HepG2 (cell line): ENCODE measurements at regions not wholly inside any gene's neighbourhood (a gene's known extent, or its start where the extent isn't known, plus 50 kb on each side); places are given as distances from the start of the nearest gene placed in this dataset.

Experiments
- ATAC-seq: fragments of 200-7000 bp; cut with Tn5 transposase; 3 replicates; pipeline ENCODE4 v1.9.1; 2020; ENCODE audit warnings: mild to moderate bottlenecking, moderate library complexity
- BruUV-seq: library from RNA; stranded (reverse); fragments of 400-500 nt; replicated peaks from 2 replicates; lab custom pipeline; 2021; lab: Mats Ljungman, UMichigan
- CTCF ChIA-PET: fragments of 300-600 bp; formaldehyde crosslinking; extraction: SDS; loops from one replicate; lab custom pipeline; 2021; ENCODE audit warnings: low total read pairs, inconsistent platforms, low intra/inter-chr PET ratio; lab: Yijun Ruan, JAX
- POLR2A ChIA-PET: fragments of 350-600 bp; sonication (Branson Sonifier 250); formaldehyde crosslinking; loops from one replicate; lab custom pipeline; 2020; ENCODE audit warnings: antibody characterized with exemption, inconsistent platforms; lab: Yijun Ruan, JAX
- DNase-seq: peaks from one replicate; pipeline ENCODE4 v3.0.0-alpha.2; 2015; ENCODE audit warnings: low spot score
- FAIRE-seq: peaks from 3 replicates; lab custom pipeline; 2011; peaks lifted over from hg19 to GRCh38; lab: Jason Lieb, UNC
- H2AFZ ChIP-seq: one replicate; pipeline ENCODE4 v1.6.1; 2011; ENCODE audit warnings: low read length, inconsistent platforms
- H3K27ac ChIP-seq: fragments of 300-600 bp; 3 replicates; pipeline ENCODE4 v1.8.0; 2011; ENCODE audit warnings: mixed run types, mild to moderate bottlenecking, mixed read lengths, low read length, inconsistent platforms; ENCODE audit not compliant: insufficient read depth; ENCODE audit errors: extremely low read length
- H3K27me3 ChIP-seq, 2 experiments: fragments of 200-600 bp in 1 of 2; 2 replicates in 1 of 2; 3 replicates in 1 of 2; pipeline versions ENCODE4 v1.6.0 to v1.8.0; 2011; ENCODE audit warnings: low read length in 2 of 2, mild to moderate bottlenecking in 2 of 2, moderate library complexity in 2 of 2, inconsistent platforms in 1 of 2; ENCODE audit not compliant: insufficient read depth in 2 of 2, control insufficient read depth in 1 of 2
- H3K36me3 ChIP-seq, 2 experiments: fragments of 200-600 bp in 1 of 2; replicated peaks in 1 of 2; 2 replicates in 1 of 2; 3 replicates in 1 of 2; pipeline versions ENCODE4 v1.5.1 to v1.8.0; 2011; ENCODE audit warnings: low read length in 2 of 2, inconsistent platforms in 1 of 2; ENCODE audit not compliant: insufficient read depth in 2 of 2, control insufficient read depth in 1 of 2
- H3K4me1 ChIP-seq: 2 replicates; pipeline ENCODE4 v1.5.1; 2012; ENCODE audit warnings: low read length, inconsistent platforms; ENCODE audit not compliant: insufficient read depth
- H3K4me2 ChIP-seq: 2 replicates; pipeline ENCODE4 v1.6.0; 2011; ENCODE audit warnings: low read depth, low read length, inconsistent platforms
- H3K4me3 ChIP-seq, 3 experiments: fragments of 200-600 bp in 1 of 3; sonication (generic), shearing (Covaris generic) in 1 of 3; replicated peaks in 1 of 3; 2 replicates each; pipeline ENCODE4 v1.5.1; 2011 to 2016; ENCODE audit warnings: low read length in 3 of 3, inconsistent platforms in 2 of 3, low read depth in 2 of 3, mild to moderate bottlenecking in 2 of 3, control low read depth in 1 of 3, mixed read lengths in 1 of 3; ENCODE audit not compliant: insufficient read depth in 1 of 3
- H3K79me2 ChIP-seq: one replicate; pipeline ENCODE4 v1.6.1; 2011; ENCODE audit warnings: low read length, inconsistent platforms; ENCODE audit not compliant: insufficient read depth
- H3K9ac ChIP-seq: 2 replicates; pipeline ENCODE4 v1.6.0; 2011; ENCODE audit warnings: mild to moderate bottlenecking, low read depth, low read length, inconsistent platforms; ENCODE audit not compliant: insufficient read depth
- H3K9me3 ChIP-seq: 2 replicates; pipeline ENCODE4 v1.5.1; 2012; ENCODE audit warnings: mild to moderate bottlenecking, low read length
- H4K20me1 ChIP-seq: 2 replicates; pipeline ENCODE4 v1.6.0; 2011; ENCODE audit warnings: inconsistent platforms, mild to moderate bottlenecking, low read length, moderate library complexity; ENCODE audit not compliant: insufficient read depth
- FIP1L1 ChIP-seq: fragments of 200-400 bp; formaldehyde crosslinking; IDR thresholded peaks from 2 replicates; pipeline ENCODE4 v1.6.1; 2018; ENCODE audit warnings: low read depth, mild to moderate bottlenecking, low read length, moderate library complexity, borderline replicate concordance; ENCODE audit not compliant: insufficient read depth
- KLF13 ChIP-seq: sonication (generic); formaldehyde crosslinking; IDR thresholded peaks from 2 replicates; pipeline ENCODE4 v1.4.0; 2020; ENCODE audit warnings: mild to moderate bottlenecking, missing genetic modification reagents
- KLF15 ChIP-seq: sonication (generic); formaldehyde crosslinking; IDR thresholded peaks from 2 replicates; pipeline ENCODE4 v1.8.1; 2023; ENCODE audit warnings: borderline replicate concordance, mild to moderate bottlenecking, inconsistent platforms, missing genetic modification reagents, mixed read lengths
- NR2F2 ChIP-seq: IDR thresholded peaks from 2 replicates; pipeline ENCODE4 v1.6.1; 2012; ENCODE audit warnings: low read depth, inconsistent platforms, borderline replicate concordance
- PAF1 ChIP-seq: IDR thresholded peaks from 2 replicates; pipeline ENCODE4 v1.6.1; 2016; ENCODE audit warnings: missing genetic modification reagents, missing compliant biosample characterization
- ZNF20 ChIP-seq: sonication (generic); formaldehyde crosslinking; IDR thresholded peaks from 2 replicates; pipeline ENCODE4 v1.4.0; 2020; ENCODE audit warnings: mild to moderate bottlenecking, moderate library complexity, missing genetic modification reagents
- ZNF746 ChIP-seq: sonication (generic); formaldehyde crosslinking; IDR thresholded peaks from 2 replicates; pipeline ENCODE4 v1.8.0; 2022; ENCODE audit warnings: mild to moderate bottlenecking, missing genetic modification reagents
- WGBS: methylation state at CpG from one replicate; pipeline ENCODE4 v1.1.6; 2017; ENCODE audit warnings: low lambda C conversion rate; 5-methylcytosine and 5-hydroxymethylcytosine counted together
- in situ Hi-C: cut with HindIII; loops from 2 replicates; pipeline ENCODE4 v1.10.0; 2017; ENCODE audit warnings: low pct_unique_long_range_greater_than_20kb; ENCODE audit not compliant: extremely low pct_ligation_motif_present
- intact Hi-C: fragments of 100-400 bp; cut with micrococcal nuclease; formaldehyde crosslinking; loops from one replicate; pipeline ENCODE4 v1.10.0; 2022; ENCODE audit not compliant: unreplicated experiment
- TF ChIP-seq, protein P1 (sequence below): sonication (generic); formaldehyde crosslinking; IDR thresholded peaks from 2 replicates; pipeline ENCODE4 v1.8.1; 2022; ENCODE audit warnings: low read depth, mild to moderate bottlenecking, missing genetic modification reagents
- TF ChIP-seq, protein P2 (sequence below): sonication (generic); IDR thresholded peaks from 2 replicates; pipeline ENCODE4 v1.6.1; 2016; ENCODE audit warnings: low read depth, borderline replicate concordance
- TF ChIP-seq, protein P3 (sequence below): IDR thresholded peaks from 2 replicates; pipeline ENCODE4 v1.6.1; 2016

DNA sequence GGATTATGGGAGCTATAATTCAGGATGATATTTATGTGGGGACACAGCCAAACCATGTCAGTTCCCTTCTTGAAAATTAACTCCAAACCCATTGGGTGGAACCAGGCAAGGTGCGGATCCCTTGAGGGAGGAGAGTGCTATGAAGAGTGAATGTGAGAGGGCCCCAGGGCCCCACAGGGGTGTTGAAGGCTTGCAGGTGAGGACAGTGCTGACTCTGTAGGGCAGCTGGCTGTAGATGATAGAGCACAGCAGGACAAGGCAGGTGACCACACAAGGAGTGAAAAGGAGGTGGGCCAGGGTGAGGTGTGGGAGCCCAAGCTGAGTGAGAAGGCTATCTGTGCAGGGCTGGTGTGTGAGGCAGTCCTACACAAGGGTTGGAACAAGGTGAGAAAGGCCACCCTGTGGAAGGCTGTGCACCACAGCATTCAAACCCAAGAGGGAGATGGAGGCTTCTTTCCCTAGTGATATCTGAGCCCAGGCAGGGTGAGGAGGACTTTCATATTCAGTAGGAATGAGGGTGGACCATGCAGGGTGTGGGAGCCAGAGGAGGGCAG, 746.0 kb upstream of the CELF2 start:
- no TSS peak for BruUV-seq
- ChIA-PET CTCF (no interaction called here), POLR2A (no interaction called here)
- DNase-seq (no peak), ATAC-seq (no peak), FAIRE-seq (no peak)
- intact Hi-C loops: no loop called here
- Histone ChIP-seq H2AFZ (no peak overlapping the region), H3K4me1 (no peaks in the 10 kb centered on the region), H3K9ac (no peak overlapping the region), H3K79me2 (no peaks in the 10 kb centered on the region), H3K36me3 (no peaks in the 10 kb centered on the region), H4K20me1 (no peaks in the 10 kb centered on the region), H3K9me3 (peaks cover 93% of the 10 kb centered on the region), H3K27me3 (no peaks in the 10 kb centered on the region), H3K4me2 (no peak overlapping the region), H3K27ac (no peak overlapping the region), H3K4me3 (no peak overlapping the region)
- in situ Hi-C loops: no loop called here
- TF ChIP-seq PAF1 (CRISPR knock-in tag) (no peak), NR2F2 (no peak)
- 71% methylated on average over 1 of the region's 1 CpG for WGBS

GRCh38 chr10:10273661-10274060, 744.0 kb upstream of the CELF2 start:
- H3K79me2 ChIP-seq: no peaks in the 10 kb centered on the region
- no peak overlapping the region for H2AFZ ChIP-seq
- no peak overlapping the region for H3K27ac ChIP-seq
- DNase-seq: no peak
- in situ Hi-C loops: no loop called here
- no peak for TF ChIP-seq KLF13 (CRISPR knock-in tag)
- TF ChIP-seq, protein P1, sequence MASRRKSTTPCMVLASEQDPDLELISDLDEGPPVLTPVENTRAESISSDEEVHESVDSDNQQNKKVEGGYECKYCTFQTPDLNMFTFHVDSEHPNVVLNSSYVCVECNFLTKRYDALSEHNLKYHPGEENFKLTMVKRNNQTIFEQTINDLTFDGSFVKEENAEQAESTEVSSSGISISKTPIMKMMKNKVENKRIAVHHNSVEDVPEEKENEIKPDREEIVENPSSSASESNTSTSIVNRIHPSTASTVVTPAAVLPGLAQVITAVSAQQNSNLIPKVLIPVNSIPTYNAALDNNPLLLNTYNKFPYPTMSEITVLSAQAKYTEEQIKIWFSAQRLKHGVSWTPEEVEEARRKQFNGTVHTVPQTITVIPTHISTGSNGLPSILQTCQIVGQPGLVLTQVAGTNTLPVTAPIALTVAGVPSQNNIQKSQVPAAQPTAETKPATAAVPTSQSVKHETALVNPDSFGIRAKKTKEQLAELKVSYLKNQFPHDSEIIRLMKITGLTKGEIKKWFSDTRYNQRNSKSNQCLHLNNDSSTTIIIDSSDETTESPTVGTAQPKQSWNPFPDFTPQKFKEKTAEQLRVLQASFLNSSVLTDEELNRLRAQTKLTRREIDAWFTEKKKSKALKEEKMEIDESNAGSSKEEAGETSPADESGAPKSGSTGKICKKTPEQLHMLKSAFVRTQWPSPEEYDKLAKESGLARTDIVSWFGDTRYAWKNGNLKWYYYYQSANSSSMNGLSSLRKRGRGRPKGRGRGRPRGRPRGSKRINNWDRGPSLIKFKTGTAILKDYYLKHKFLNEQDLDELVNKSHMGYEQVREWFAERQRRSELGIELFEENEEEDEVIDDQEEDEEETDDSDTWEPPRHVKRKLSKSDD (CRISPR knock-in tag): no peak
- no peak for TF ChIP-seq ZNF20
- TF ChIP-seq, protein P2, sequence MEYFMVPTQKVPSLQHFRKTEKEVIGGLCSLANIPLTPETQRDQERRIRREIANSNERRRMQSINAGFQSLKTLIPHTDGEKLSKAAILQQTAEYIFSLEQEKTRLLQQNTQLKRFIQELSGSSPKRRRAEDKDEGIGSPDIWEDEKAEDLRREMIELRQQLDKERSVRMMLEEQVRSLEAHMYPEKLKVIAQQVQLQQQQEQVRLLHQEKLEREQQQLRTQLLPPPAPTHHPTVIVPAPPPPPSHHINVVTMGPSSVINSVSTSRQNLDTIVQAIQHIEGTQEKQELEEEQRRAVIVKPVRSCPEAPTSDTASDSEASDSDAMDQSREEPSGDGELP: no peak
- TF ChIP-seq, protein P3, sequence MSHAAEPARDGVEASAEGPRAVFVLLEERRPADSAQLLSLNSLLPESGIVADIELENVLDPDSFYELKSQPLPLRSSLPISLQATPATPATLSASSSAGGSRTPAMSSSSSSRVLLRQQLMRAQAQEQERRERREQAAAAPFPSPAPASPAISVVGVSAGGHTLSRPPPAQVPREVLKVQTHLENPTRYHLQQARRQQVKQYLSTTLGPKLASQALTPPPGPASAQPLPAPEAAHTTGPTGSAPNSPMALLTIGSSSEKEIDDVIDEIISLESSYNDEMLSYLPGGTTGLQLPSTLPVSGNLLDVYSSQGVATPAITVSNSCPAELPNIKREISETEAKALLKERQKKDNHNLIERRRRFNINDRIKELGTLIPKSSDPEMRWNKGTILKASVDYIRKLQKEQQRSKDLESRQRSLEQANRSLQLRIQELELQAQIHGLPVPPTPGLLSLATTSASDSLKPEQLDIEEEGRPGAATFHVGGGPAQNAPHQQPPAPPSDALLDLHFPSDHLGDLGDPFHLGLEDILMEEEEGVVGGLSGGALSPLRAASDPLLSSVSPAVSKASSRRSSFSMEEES (CRISPR knock-in tag): no peak
- TF ChIP-seq KLF15 (CRISPR knock-in tag): no peak
- no peak for TF ChIP-seq FIP1L1
- no peak for TF ChIP-seq ZNF746
- ATAC-seq: no peak
- ChIA-PET POLR2A (no interaction called here), CTCF (no interaction called here)
- no peak for FAIRE-seq
- no peak overlapping the region for H3K9ac ChIP-seq
- H3K4me3 ChIP-seq: no peak overlapping the region
- no peaks in the 10 kb centered on the region for H3K36me3 ChIP-seq
- no peaks in the 10 kb centered on the region for H3K4me1 ChIP-seq
- H3K4me2 ChIP-seq: no peak overlapping the region
- intact Hi-C loops: no loop called here
- WGBS: 4% methylated on average over 3 of the region's 3 CpGs
- no peaks in the 10 kb centered on the region for H3K27me3 ChIP-seq
- peaks cover 98% of the 10 kb centered on the region for H3K9me3 ChIP-seq
- no TSS peak for BruUV-seq
- H4K20me1 ChIP-seq: no peaks in the 10 kb centered on the region
